Erythroblast (primary cell): ENCODE measurements at regions not wholly inside any gene's neighbourhood (a gene's known extent, or its start where the extent isn't known, plus 50 kb on each side); places are given as distances from the start of the nearest gene placed in this dataset.

Source experiments
- GATA1 ChIP-seq: IDR thresholded peaks from 2 replicates; pipeline ENCODE4 v1.6.1; 2011; ENCODE audit warnings: low read depth, mild to moderate bottlenecking, control low read depth, low read length, moderate library complexity
- POLR2A ChIP-seq: IDR thresholded peaks from 2 replicates; pipeline ENCODE4 v1.6.1; 2011; ENCODE audit warnings: mild to moderate bottlenecking, low read length

- no peak for TF ChIP-seq POLR2A
- TF ChIP-seq GATA1: no peak
Measured at GRCh38 chr1:34476371-34476770, 278.5 kb upstream of the GJB5 start.
